IMR-90 (cell line): ENCODE measurements at regions not wholly inside any gene's neighbourhood (a gene's known extent, or its start where the extent isn't known, plus 50 kb on each side); places are given as distances from the start of the nearest gene placed in this dataset.

Experiments used
- ATAC-seq: fragments of 200-7000 bp; cut with Tn5 transposase; 2 replicates; pipeline ENCODE4 v1.9.1; 2020; ENCODE audit warnings: low read depth, mild to moderate bottlenecking, moderate library complexity
- BruUV-seq: library from RNA; stranded (reverse); fragments of 400-500 nt; replicated peaks from 2 replicates; lab custom pipeline; 2021; lab: Mats Ljungman, UMichigan
- CTCF ChIA-PET: fragments of 300-600 bp; formaldehyde crosslinking; extraction: SDS; loops from one replicate; lab custom pipeline; 2021; ENCODE audit warnings: antibody characterized with exemption; lab: Yijun Ruan, JAX
- POLR2A ChIA-PET: fragments of 300-600 bp; sonication (Branson Sonifier 250); formaldehyde crosslinking; loops from one replicate; lab custom pipeline; 2022; ENCODE audit warnings: antibody characterized with exemption; ENCODE audit not compliant: unreplicated experiment; lab: Charles Lee
- DNase-seq: peaks from one replicate; pipeline ENCODE4 v3.0.0; 2013
- H2AFZ ChIP-seq: replicated peaks from 2 replicates; pipeline ENCODE3; 2013; ENCODE audit warnings: low read length, mild to moderate bottlenecking; ENCODE audit not compliant: poor library complexity
- H2AK5ac ChIP-seq: 2 replicates; pipeline ENCODE4 v1.6.1; 2013; ENCODE audit warnings: low read depth, low read length, inconsistent platforms
- H2AK9ac ChIP-seq: replicated peaks from 2 replicates; pipeline ENCODE3; 2013; ENCODE audit warnings: mild to moderate bottlenecking, low read depth, low read length, moderate library complexity; ENCODE audit not compliant: poor library complexity
- H2BK120ac ChIP-seq: 2 replicates; pipeline ENCODE4 v1.6.1; 2013; ENCODE audit warnings: low read depth, low read length, inconsistent platforms
- H2BK15ac ChIP-seq: 3 replicates; pipeline ENCODE4 v1.6.1; 2013; ENCODE audit warnings: low read depth, low read length, inconsistent platforms
- H2BK20ac ChIP-seq: 2 replicates; pipeline ENCODE4 v1.6.1; 2013; ENCODE audit warnings: low read depth, mild to moderate bottlenecking, inconsistent platforms, low read length, moderate library complexity
- H2BK5ac ChIP-seq: 2 replicates; pipeline ENCODE4 v1.6.1; 2013; ENCODE audit warnings: mild to moderate bottlenecking, low read depth, low read length, inconsistent platforms; ENCODE audit not compliant: poor library complexity, severe bottlenecking
- H3K14ac ChIP-seq: replicated peaks from 2 replicates; pipeline ENCODE4 v1.6.1; 2013; ENCODE audit warnings: low read depth, low read length, inconsistent platforms
- H3K18ac ChIP-seq: 2 replicates; pipeline ENCODE4 v1.6.1; 2013; ENCODE audit warnings: low read depth, low read length, control low read depth
- H3K23ac ChIP-seq: 2 replicates; pipeline ENCODE4 v1.6.1; 2013; ENCODE audit warnings: low read depth, low read length, inconsistent platforms
- H3K27ac ChIP-seq: 2 replicates; pipeline ENCODE4 v1.5.1; 2013; ENCODE audit warnings: mild to moderate bottlenecking, control low read depth, low read length; ENCODE audit not compliant: insufficient read depth
- H3K27me3 ChIP-seq: 2 replicates; pipeline ENCODE4 v1.6.1; 2013; ENCODE audit warnings: low read length; ENCODE audit not compliant: control insufficient read depth, insufficient read depth
- H3K36me3 ChIP-seq: 2 replicates; pipeline ENCODE4 v1.6.1; 2013; ENCODE audit warnings: low read length, mixed read lengths; ENCODE audit not compliant: control insufficient read depth, insufficient read depth
- H3K4ac ChIP-seq: 2 replicates; pipeline ENCODE4 v1.6.1; 2013; ENCODE audit warnings: low read depth, low read length, inconsistent platforms
- H3K4me1 ChIP-seq: 2 replicates; pipeline ENCODE4 v1.6.1; 2013; ENCODE audit warnings: low read length, mixed read lengths; ENCODE audit not compliant: control insufficient read depth, insufficient read depth
- H3K4me2 ChIP-seq: 2 replicates; pipeline ENCODE4 v1.6.1; 2013; ENCODE audit warnings: low read depth, mild to moderate bottlenecking, control low read depth, low read length, moderate library complexity
- H3K4me3 ChIP-seq: 2 replicates; pipeline ENCODE4 v1.5.1; 2013; ENCODE audit warnings: low read depth, mild to moderate bottlenecking, control low read depth, low read length, moderate library complexity; ENCODE audit not compliant: insufficient read depth
- H3K56ac ChIP-seq: 2 replicates; pipeline ENCODE4 v1.6.1; 2013; ENCODE audit warnings: low read length, inconsistent platforms; ENCODE audit not compliant: insufficient read depth; ENCODE audit errors: extremely low read depth
- H3K79me1 ChIP-seq, 2 experiments: 2 replicates each; pipeline ENCODE4 v1.6.1; 2013; ENCODE audit warnings: low read length in 2 of 2, inconsistent platforms in 1 of 2, low read depth in 1 of 2
- H3K9ac ChIP-seq: 2 replicates; pipeline ENCODE4 v1.6.1; 2013; ENCODE audit warnings: low read depth, low read length, control low read depth
- H3K9me1 ChIP-seq: 2 replicates; pipeline ENCODE4 v1.6.1; 2013; ENCODE audit warnings: low read length, inconsistent platforms; ENCODE audit not compliant: insufficient read depth
- H3K9me3 ChIP-seq: 2 replicates; pipeline ENCODE4 v1.6.1; 2013; ENCODE audit warnings: low read length; ENCODE audit not compliant: control insufficient read depth, insufficient read depth
- H4K20me1 ChIP-seq: 2 replicates; pipeline ENCODE4 v1.6.1; 2013; ENCODE audit warnings: low read length, inconsistent platforms; ENCODE audit not compliant: insufficient read depth
- H4K5ac ChIP-seq: 2 replicates; pipeline ENCODE4 v1.6.1; 2013; ENCODE audit warnings: mild to moderate bottlenecking, low read depth, low read length, control low read depth
- H4K8ac ChIP-seq, 2 experiments: 2 replicates each; pipeline ENCODE4 v1.6.1; 2013; ENCODE audit warnings: low read depth in 2 of 2, low read length in 2 of 2, control low read depth in 1 of 2, inconsistent platforms in 1 of 2
- H4K91ac ChIP-seq: 2 replicates; pipeline ENCODE4 v1.6.1; 2013; ENCODE audit warnings: low read depth, low read length, inconsistent platforms; ENCODE audit not compliant: insufficient read depth
- BHLHE40 ChIP-seq: fragments of 150-350 bp; IDR thresholded peaks from 2 replicates; pipeline ENCODE4 v1.6.1; 2016; ENCODE audit warnings: mild to moderate bottlenecking, low read depth, low read length
- CEBPB ChIP-seq: IDR thresholded peaks from 2 replicates; pipeline ENCODE4 v1.6.1; 2012; ENCODE audit warnings: low read depth, low read length, improper control_type of control experiment
- CHD1 ChIP-seq: IDR thresholded peaks from 2 replicates; pipeline ENCODE4 v1.6.1; 2012; ENCODE audit warnings: low read depth, low read length, improper control_type of control experiment
- ELK1 ChIP-seq: fragments of 150-350 bp; IDR thresholded peaks from 2 replicates; pipeline ENCODE4 v1.6.1; 2016; ENCODE audit warnings: low read depth, mild to moderate bottlenecking, low read length, moderate library complexity, borderline replicate concordance
- FOS ChIP-seq: fragments of 150-350 bp; IDR thresholded peaks from 2 replicates; pipeline ENCODE4 v1.6.1; 2016; ENCODE audit warnings: low read depth, low read length
- MAFK ChIP-seq: IDR thresholded peaks from 2 replicates; pipeline ENCODE4 v1.6.1; 2012; ENCODE audit warnings: low read depth, low read length, improper control_type of control experiment
- MAZ ChIP-seq: IDR thresholded peaks from 2 replicates; pipeline ENCODE4 v1.6.1; 2012; ENCODE audit warnings: low read depth, mild to moderate bottlenecking, low read length, improper control_type of control experiment, moderate library complexity, borderline replicate concordance
- MXI1 ChIP-seq: IDR thresholded peaks from 2 replicates; pipeline ENCODE4 v1.6.1; 2012; ENCODE audit warnings: low read depth, mild to moderate bottlenecking, low read length, moderate library complexity, borderline replicate concordance
- NFE2L2 ChIP-seq: fragments of 150-350 bp; IDR thresholded peaks from 2 replicates; pipeline ENCODE4 v1.6.1; 2016; ENCODE audit warnings: low read depth, mild to moderate bottlenecking, low read length
- POLR2A ChIP-seq: IDR thresholded peaks from 2 replicates; pipeline ENCODE4 v1.6.1; 2012; ENCODE audit warnings: mild to moderate bottlenecking, low read depth, low read length
- RAD21 ChIP-seq: IDR thresholded peaks from 2 replicates; pipeline ENCODE4 v1.6.1; 2012; ENCODE audit warnings: low read length, improper control_type of control experiment
- RCOR1 ChIP-seq: IDR thresholded peaks from 2 replicates; pipeline ENCODE4 v1.6.1; 2012; ENCODE audit warnings: mild to moderate bottlenecking, low read length, improper control_type of control experiment; ENCODE audit not compliant: insufficient replicate concordance
- RFX5 ChIP-seq: IDR thresholded peaks from 2 replicates; pipeline ENCODE4 v1.8.0; 2012; ENCODE audit warnings: low read depth, mild to moderate bottlenecking, low read length, moderate library complexity
- SMC3 ChIP-seq: fragments of 150-350 bp; IDR thresholded peaks from 2 replicates; pipeline ENCODE4 v1.6.1; 2016; ENCODE audit warnings: low read depth, mild to moderate bottlenecking, antibody characterized with exemption, low read length, moderate library complexity
- dilution Hi-C: fragments of 300-500 bp; cut with HindIII; formaldehyde crosslinking; loops from one replicate; pipeline ENCODE4 v1.14.3; 2018; ENCODE audit warnings: low sequenced_read_pairs; ENCODE audit not compliant: unreplicated experiment
- in situ Hi-C: fragments of 300-500 bp; cut with MboI; formaldehyde crosslinking; loops from 3 replicates; pipeline ENCODE4 v1.14.3; 2019; ENCODE audit warnings: low sequenced_read_pairs, inconsistent platforms, mixed read lengths
- intact Hi-C: fragments of 100-400 bp; cut with micrococcal nuclease; formaldehyde crosslinking; loops from 2 replicates; pipeline ENCODE4 v1.10.0; 2022
- TF ChIP-seq, protein P1 (sequence below): conservative IDR thresholded peaks from 2 replicates; pipeline ENCODE4 v1.5.1; 2012; ENCODE audit warnings: mild to moderate bottlenecking, low read depth, low read length, improper control_type of control experiment
- TF ChIP-seq, protein P2 (sequence below): fragments of 150-350 bp; IDR thresholded peaks from 2 replicates; pipeline ENCODE4 v1.6.1; 2017; ENCODE audit warnings: mild to moderate bottlenecking, antibody characterized with exemption, low read length, low read depth

- ChIA-PET CTCF (no interaction called here), POLR2A (no interaction called here)
- TF ChIP-seq RCOR1 (no peak), MAZ (no peak), RFX5 (no peak), CHD1 (no peak), MXI1 (no peak), SMC3 (no peak), NFE2L2 (no peak), BHLHE40 (no peak), POLR2A (no peak), ELK1 (no peak), RAD21 (no peak), CEBPB (no peak), MAFK (no peak), FOS (no peak)
- TF ChIP-seq, protein P1, sequence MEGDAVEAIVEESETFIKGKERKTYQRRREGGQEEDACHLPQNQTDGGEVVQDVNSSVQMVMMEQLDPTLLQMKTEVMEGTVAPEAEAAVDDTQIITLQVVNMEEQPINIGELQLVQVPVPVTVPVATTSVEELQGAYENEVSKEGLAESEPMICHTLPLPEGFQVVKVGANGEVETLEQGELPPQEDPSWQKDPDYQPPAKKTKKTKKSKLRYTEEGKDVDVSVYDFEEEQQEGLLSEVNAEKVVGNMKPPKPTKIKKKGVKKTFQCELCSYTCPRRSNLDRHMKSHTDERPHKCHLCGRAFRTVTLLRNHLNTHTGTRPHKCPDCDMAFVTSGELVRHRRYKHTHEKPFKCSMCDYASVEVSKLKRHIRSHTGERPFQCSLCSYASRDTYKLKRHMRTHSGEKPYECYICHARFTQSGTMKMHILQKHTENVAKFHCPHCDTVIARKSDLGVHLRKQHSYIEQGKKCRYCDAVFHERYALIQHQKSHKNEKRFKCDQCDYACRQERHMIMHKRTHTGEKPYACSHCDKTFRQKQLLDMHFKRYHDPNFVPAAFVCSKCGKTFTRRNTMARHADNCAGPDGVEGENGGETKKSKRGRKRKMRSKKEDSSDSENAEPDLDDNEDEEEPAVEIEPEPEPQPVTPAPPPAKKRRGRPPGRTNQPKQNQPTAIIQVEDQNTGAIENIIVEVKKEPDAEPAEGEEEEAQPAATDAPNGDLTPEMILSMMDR: no peak
- TF ChIP-seq, protein P2, sequence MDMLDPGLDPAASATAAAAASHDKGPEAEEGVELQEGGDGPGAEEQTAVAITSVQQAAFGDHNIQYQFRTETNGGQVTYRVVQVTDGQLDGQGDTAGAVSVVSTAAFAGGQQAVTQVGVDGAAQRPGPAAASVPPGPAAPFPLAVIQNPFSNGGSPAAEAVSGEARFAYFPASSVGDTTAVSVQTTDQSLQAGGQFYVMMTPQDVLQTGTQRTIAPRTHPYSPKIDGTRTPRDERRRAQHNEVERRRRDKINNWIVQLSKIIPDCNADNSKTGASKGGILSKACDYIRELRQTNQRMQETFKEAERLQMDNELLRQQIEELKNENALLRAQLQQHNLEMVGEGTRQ: no peak
- H2AK5ac ChIP-seq: no peak overlapping the region
- H3K27me3 ChIP-seq: no peaks in the 10 kb centered on the region
- no peak overlapping the region for H3K4me2 ChIP-seq
- no peak overlapping the region for H2BK20ac ChIP-seq
- no peak overlapping the region for H3K4me3 ChIP-seq
- H3K18ac ChIP-seq: no peak overlapping the region
- H2BK15ac ChIP-seq: no peak overlapping the region
- in situ Hi-C loops (no loop called here), dilution Hi-C loops (no loop called here), intact Hi-C loops (no loop called here)
- H3K9ac ChIP-seq: no peak overlapping the region
- no peaks in the 10 kb centered on the region for H3K9me3 ChIP-seq
- DNase-seq: no peak
- H3K56ac ChIP-seq: no peak overlapping the region
- H2BK120ac ChIP-seq: no peak overlapping the region
- H3K9me1 ChIP-seq: no peaks in the 10 kb centered on the region
- H3K14ac ChIP-seq: no peak overlapping the region
- no peak overlapping the region for H4K5ac ChIP-seq
- no peak overlapping the region for H2AK9ac ChIP-seq
- no peaks in the 10 kb centered on the region for H4K20me1 ChIP-seq
- no TSS peak for BruUV-seq
- ATAC-seq: no peak
- no peak overlapping the region for H3K27ac ChIP-seq
- H2AFZ ChIP-seq: no peak overlapping the region
- H3K4ac ChIP-seq: no peak overlapping the region
- H3K79me1 ChIP-seq: no peaks in the 10 kb centered on the region
- no peak overlapping the region for H2BK5ac ChIP-seq
- H3K4me1 ChIP-seq: no peaks in the 10 kb centered on the region
- no peak overlapping the region for H4K91ac ChIP-seq
- H4K8ac ChIP-seq: no peak overlapping the region
- H3K36me3 ChIP-seq: no peaks in the 10 kb centered on the region
- no peak overlapping the region for H3K23ac ChIP-seq
Measured at GRCh38 chr2:175631245-175631623, 370.8 kb downstream of the LNPK start.
